Activated naive CD8-positive, alpha-beta T cell treated with anti-CD3 and anti-CD28 coated beads for 36 hours (primary cell): ENCODE measurements at regions not wholly inside any gene's neighbourhood (a gene's known extent, or its start where the extent isn't known, plus 50 kb on each side); places are given as distances from the start of the nearest gene placed in this dataset.
"Not testable (repeated sequence)": the region's sequence is repeated elsewhere in the genome, so short reads cannot be mapped to it uniquely, and the experiment has no call there.

Experiments
- DNase-seq: peaks from one replicate; pipeline ENCODE4 v3.0.0; 2021
- H3K27ac Mint-ChIP-seq: one replicate; pipeline ENCODE4 v1.8.0; 2022; ENCODE audit warnings: mild to moderate bottlenecking, moderate library complexity, mixed read lengths
- H3K27me3 Mint-ChIP-seq: one replicate; pipeline ENCODE4 v1.8.0; 2022; ENCODE audit warnings: mild to moderate bottlenecking, mixed read lengths
- H3K36me3 Mint-ChIP-seq: one replicate; pipeline ENCODE4 v1.8.0; 2021; ENCODE audit warnings: mild to moderate bottlenecking, mixed read lengths
- H3K4me1 Mint-ChIP-seq: one replicate; pipeline ENCODE4 v1.8.0; 2021; ENCODE audit warnings: mixed read lengths
- H3K4me3 Mint-ChIP-seq: one replicate; pipeline ENCODE4 v1.8.0; 2022; ENCODE audit warnings: mild to moderate bottlenecking, moderate library complexity, mixed read lengths
- H3K9me3 Mint-ChIP-seq: one replicate; pipeline ENCODE4 v1.8.0; 2022; ENCODE audit warnings: mixed read lengths

- no peak overlapping the region for H3K4me3 Mint-ChIP-seq
- no peak overlapping the region for H3K27ac Mint-ChIP-seq
- no peaks in the 10 kb centered on the region for H3K27me3 Mint-ChIP-seq
- H3K36me3 Mint-ChIP-seq, result no peaks in the 10 kb centered on the region
- no peaks in the 10 kb centered on the region for H3K4me1 Mint-ChIP-seq
- H3K9me3 Mint-ChIP-seq, result peaks cover 1% of the 10 kb centered on the region
- DNase-seq, result no peak
Measured at GRCh38 chr2:37770797-37771196, 99.4 kb upstream of the CDC42EP3 start.

- no peak overlapping the region for H3K27ac Mint-ChIP-seq
- no peaks in the 10 kb centered on the region for H3K27me3 Mint-ChIP-seq
- no peaks in the 10 kb centered on the region for H3K36me3 Mint-ChIP-seq
- no peaks in the 10 kb centered on the region for H3K4me1 Mint-ChIP-seq
- peaks cover 1% of the 10 kb centered on the region for H3K9me3 Mint-ChIP-seq
- DNase-seq, result no peak
- no peak overlapping the region for H3K4me3 Mint-ChIP-seq
Measured at GRCh38 chr2:37771600-37772088, 100.2 kb upstream of the CDC42EP3 start.

DNA sequence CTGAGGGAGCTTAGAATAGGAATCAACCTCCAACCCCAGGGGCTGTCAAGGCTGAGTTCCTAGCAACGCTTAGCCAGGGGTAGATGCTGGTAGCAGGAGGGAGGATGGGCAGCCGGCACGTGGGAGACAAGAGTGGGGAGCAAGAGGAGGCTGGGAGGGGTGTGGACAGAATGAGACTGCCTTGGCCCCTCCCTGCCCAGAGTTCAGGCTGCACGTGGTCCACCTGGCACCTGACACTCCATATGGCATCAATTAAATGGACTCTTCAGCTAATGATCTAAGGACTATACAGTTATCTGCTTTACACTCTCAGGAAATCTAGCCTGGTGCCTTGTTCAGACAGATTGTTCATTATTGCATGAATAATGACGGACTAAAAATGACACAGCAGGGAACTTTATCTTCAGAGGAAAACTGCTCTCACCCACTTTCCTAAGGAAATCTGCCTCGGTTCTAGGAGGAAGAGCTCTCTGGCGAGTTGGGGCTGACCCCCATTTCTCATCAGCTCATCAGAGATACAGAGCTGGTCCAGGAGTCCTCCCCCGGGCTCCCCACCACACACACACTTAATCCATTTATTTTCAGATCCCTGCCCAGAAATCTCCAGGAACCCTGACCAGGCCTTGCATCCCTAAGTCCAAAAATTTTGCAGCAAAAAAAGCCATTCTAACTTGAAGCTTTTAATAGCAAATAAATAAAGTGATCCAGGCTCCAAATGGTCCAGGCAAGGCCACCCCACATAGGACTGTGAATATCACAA is 102.1 kb upstream of the CDC42EP3 start:
- no peak for DNase-seq
- Mint-ChIP-seq H3K4me1 (no peaks in the 10 kb centered on the region), H3K27me3 (no peaks in the 10 kb centered on the region), H3K4me3 (no peak overlapping the region), H3K9me3 (no peaks in the 10 kb centered on the region), H3K27ac (no peak overlapping the region), H3K36me3 (no peaks in the 10 kb centered on the region)

- not testable (repeated sequence) for H3K4me1 Mint-ChIP-seq, H3K9me3 Mint-ChIP-seq, DNase-seq, H3K27ac Mint-ChIP-seq, H3K27me3 Mint-ChIP-seq, H3K36me3 Mint-ChIP-seq, H3K4me3 Mint-ChIP-seq
Measured at GRCh38 chr2:37774171-37774944, 102.9 kb upstream of the CDC42EP3 start.

GRCh38 chr2:37774976-37775907 is 103.8 kb upstream of the CDC42EP3 start:
- no peak for DNase-seq
- H3K9me3 Mint-ChIP-seq, result no peaks in the 10 kb centered on the region
- H3K36me3 Mint-ChIP-seq, result no peaks in the 10 kb centered on the region
- H3K27me3 Mint-ChIP-seq, result no peaks in the 10 kb centered on the region
- H3K27ac Mint-ChIP-seq, result no peak overlapping the region
- no peaks in the 10 kb centered on the region for H3K4me1 Mint-ChIP-seq
- no peak overlapping the region for H3K4me3 Mint-ChIP-seq

DNA sequence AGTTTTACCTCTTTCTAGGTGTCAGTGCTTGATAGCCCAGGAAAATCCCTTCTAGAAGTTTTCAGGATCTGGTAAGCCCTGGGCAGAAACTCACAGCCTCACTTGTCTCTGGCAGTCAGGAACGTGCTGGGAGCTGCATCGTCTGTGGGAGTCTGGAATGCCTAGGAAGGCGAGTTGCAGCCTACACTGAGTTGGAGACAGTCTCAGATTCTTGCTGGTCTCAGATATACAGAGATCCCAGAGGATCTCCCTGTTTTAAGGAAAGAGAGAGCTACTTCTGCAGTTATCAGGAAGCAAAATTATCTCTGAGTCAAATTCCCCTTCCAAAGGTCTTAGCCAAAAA is 104.4 kb upstream of the CDC42EP3 start:
- no peak for DNase-seq
- Mint-ChIP-seq H3K27ac (no peak overlapping the region), H3K4me3 (no peak overlapping the region), H3K27me3 (no peaks in the 10 kb centered on the region), H3K9me3 (no peaks in the 10 kb centered on the region), H3K4me1 (no peaks in the 10 kb centered on the region), H3K36me3 (no peaks in the 10 kb centered on the region)

DNA sequence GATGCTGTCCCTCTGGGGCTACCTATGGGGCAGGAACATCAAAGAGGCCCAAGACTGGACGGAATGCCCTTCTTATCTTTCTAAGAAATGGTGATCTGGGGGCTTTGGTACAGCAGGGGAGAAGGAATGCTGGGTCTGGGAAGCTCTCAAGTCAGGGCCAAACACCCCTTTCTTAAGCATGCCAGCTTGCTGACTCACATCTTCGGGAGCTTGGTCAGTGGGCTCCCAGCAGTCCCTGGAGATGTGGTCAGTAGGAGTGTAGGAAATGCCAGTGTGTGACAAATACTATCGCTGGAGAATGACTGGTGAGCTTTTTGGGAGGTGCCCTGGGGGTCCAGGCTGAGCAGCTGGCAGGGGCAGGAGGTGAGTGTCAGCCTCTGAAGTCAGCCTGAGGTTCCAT is 105.0 kb upstream of the CDC42EP3 start:
- no peaks in the 10 kb centered on the region for H3K9me3 Mint-ChIP-seq
- no peaks in the 10 kb centered on the region for H3K27me3 Mint-ChIP-seq
- H3K36me3 Mint-ChIP-seq, result no peaks in the 10 kb centered on the region
- DNase-seq, result no peak
- H3K4me3 Mint-ChIP-seq, result no peak overlapping the region
- no peaks in the 10 kb centered on the region for H3K4me1 Mint-ChIP-seq
- H3K27ac Mint-ChIP-seq, result no peak overlapping the region

GRCh38 chr2:37779139-37779538 is 107.7 kb upstream of the CDC42EP3 start:
- Mint-ChIP-seq H3K9me3 (no peaks in the 10 kb centered on the region), H3K4me1 (no peaks in the 10 kb centered on the region), H3K36me3 (no peaks in the 10 kb centered on the region), H3K4me3 (no peak overlapping the region), H3K27me3 (no peaks in the 10 kb centered on the region), H3K27ac (no peak overlapping the region)
- no peak for DNase-seq

GRCh38 chr2:37779611-37780386 is 108.4 kb upstream of the CDC42EP3 start:
- H3K4me1 Mint-ChIP-seq, result no peaks in the 10 kb centered on the region
- H3K27me3 Mint-ChIP-seq, result no peaks in the 10 kb centered on the region

GRCh38 chr2:37780387-37780676 is 108.9 kb upstream of the CDC42EP3 start:
- Mint-ChIP-seq H3K27ac (no peak overlapping the region), H3K4me3 (no peak overlapping the region), H3K27me3 (no peaks in the 10 kb centered on the region), H3K4me1 (no peaks in the 10 kb centered on the region), H3K9me3 (no peaks in the 10 kb centered on the region), H3K36me3 (no peaks in the 10 kb centered on the region)
- no peak for DNase-seq

More at GRCh38 chr2:37779611-37780386, 108.4 kb upstream of the CDC42EP3 start:
- DNase-seq, result no peak
- Mint-ChIP-seq H3K27ac (no peak overlapping the region), H3K4me3 (no peak overlapping the region), H3K9me3 (no peaks in the 10 kb centered on the region), H3K36me3 (no peaks in the 10 kb centered on the region)

- no peaks in the 10 kb centered on the region for H3K36me3 Mint-ChIP-seq
- no peaks in the 10 kb centered on the region for H3K9me3 Mint-ChIP-seq
- H3K27me3 Mint-ChIP-seq, result no peaks in the 10 kb centered on the region
Measured at GRCh38 chr2:37781028-37781427, 109.6 kb upstream of the CDC42EP3 start.

DNA sequence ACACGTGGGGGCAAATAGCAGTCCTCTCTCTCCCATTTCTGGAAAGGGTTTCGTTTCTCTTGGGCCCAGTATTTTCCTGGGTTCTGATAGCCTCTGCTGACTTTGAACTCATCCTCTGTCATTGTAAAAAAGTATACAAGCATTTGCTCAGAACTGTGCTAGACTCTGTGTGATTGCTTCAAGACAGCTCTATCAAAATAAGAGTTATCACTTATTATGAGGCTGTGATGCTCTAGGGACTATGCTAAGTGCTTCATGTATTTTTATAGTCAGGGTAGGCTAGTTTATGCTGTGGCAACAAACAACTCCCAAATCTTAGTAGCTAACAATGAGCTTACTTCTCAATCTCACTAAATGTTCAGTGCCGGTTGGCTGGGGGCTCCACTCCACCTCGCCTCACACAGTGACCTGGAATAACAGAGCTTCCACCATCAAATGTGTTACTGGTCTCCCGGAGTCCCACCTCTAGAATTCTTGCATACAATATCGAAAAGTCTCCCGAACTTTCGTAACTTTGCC is 110.8 kb upstream of the CDC42EP3 start:
- Mint-ChIP-seq H3K27ac (no peak overlapping the region), H3K4me3 (no peak overlapping the region), H3K4me1 (no peaks in the 10 kb centered on the region), H3K9me3 (peaks cover 1% of the 10 kb centered on the region), H3K27me3 (no peaks in the 10 kb centered on the region), H3K36me3 (no peaks in the 10 kb centered on the region)
- DNase-seq, result no peak

More at GRCh38 chr2:37781028-37781427, 109.6 kb upstream of the CDC42EP3 start:
- Mint-ChIP-seq H3K4me3 (no peak overlapping the region), H3K27ac (no peak overlapping the region), H3K4me1 (no peaks in the 10 kb centered on the region)
- no peak for DNase-seq

- Mint-ChIP-seq H3K27ac (no peak overlapping the region), H3K9me3 (peaks cover 2% of the 10 kb centered on the region), H3K4me3 (no peak overlapping the region), H3K4me1 (no peaks in the 10 kb centered on the region), H3K27me3 (no peaks in the 10 kb centered on the region), H3K36me3 (no peaks in the 10 kb centered on the region)
- no peak for DNase-seq
Measured at GRCh38 chr2:37782721-37783371, 111.4 kb upstream of the CDC42EP3 start.

GRCh38 chr2:37783545-37783944 is 112.1 kb upstream of the CDC42EP3 start:
- no peaks in the 10 kb centered on the region for H3K4me1 Mint-ChIP-seq
- H3K27ac Mint-ChIP-seq, result no peak overlapping the region
- DNase-seq, result no peak
- no peaks in the 10 kb centered on the region for H3K27me3 Mint-ChIP-seq
- peaks cover 7% of the 10 kb centered on the region for H3K9me3 Mint-ChIP-seq
- H3K4me3 Mint-ChIP-seq, result no peak overlapping the region
- H3K36me3 Mint-ChIP-seq, result peaks cover under 1% of the 10 kb centered on the region
